ENCODE measurements at regions not wholly inside any gene's neighbourhood (a gene's known extent, or its start where the extent isn't known, plus 50 kb on each side); places are given as distances from the start of the nearest gene placed in this dataset.

DNA sequence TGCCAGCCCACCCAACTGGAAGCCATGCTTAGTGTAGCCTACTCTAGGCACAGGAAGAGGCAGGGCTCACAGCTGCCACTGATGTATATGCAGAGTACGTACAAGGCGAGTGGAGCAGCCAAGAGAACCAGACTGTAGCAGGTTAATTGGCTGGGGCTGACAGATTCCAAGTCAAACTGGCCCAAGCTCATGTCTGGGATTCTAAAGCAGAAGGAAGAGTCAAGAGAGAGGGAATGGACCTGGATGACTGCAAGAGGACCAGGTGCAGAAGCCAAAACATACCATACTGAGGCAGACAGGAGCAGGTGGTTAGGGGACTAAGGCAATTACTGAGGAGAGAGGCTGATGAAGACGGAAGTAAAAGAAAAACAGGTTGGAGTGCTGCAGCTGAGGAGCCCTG is 51.3 kb upstream of the LRRN2 start:
- Histone ChIP-seq H3K9me3 (ENCODE audit: control insufficient read depth, low read length) (peaks cover 25% of the 10 kb centered on the region), H3K4me3 (ENCODE audit: low read length) (no peak overlapping the region), H3K9ac (ENCODE audit: low read length) (no peak overlapping the region), H3K27me3 (replicated peaks; ENCODE audit: control insufficient read depth, insufficient read depth, low read length) (peaks cover 61% of the 10 kb centered on the region), H3K4me1 (ENCODE audit: control insufficient read depth, insufficient read depth, low read length) (no peaks in the 10 kb centered on the region), H3K36me3 (ENCODE audit: control insufficient read depth, insufficient read depth, low read length, severe bottlenecking) (no peaks in the 10 kb centered on the region)
- no peak for DNase-seq (ENCODE audit: low read depth)

DNA sequence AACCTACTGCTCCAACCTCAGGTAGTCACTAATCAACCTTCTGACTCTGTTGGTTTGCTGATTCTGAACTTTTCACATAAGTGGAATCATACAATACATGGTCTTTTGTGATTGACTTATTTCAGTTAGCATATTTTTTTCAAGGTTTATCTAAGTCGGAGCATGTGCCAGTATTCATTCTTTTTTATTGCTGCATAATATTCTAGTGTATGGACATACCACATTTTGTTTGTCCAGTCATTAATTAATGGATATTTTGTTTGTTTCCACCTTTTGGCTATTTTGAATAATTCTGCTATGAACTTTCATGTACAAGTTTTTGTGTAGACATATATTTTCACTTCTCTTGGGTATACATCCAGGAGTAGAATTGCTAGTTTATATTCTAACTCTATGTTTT is 53.0 kb upstream of the LRRN2 start:
- Histone ChIP-seq H3K27me3 (replicated peaks; ENCODE audit: control insufficient read depth, insufficient read depth, low read length) (peaks cover 62% of the 10 kb centered on the region), H3K4me1 (ENCODE audit: control insufficient read depth, insufficient read depth, low read length) (no peaks in the 10 kb centered on the region), H3K9ac (ENCODE audit: low read length) (no peak overlapping the region), H3K9me3 (ENCODE audit: control insufficient read depth, low read length) (peaks cover 25% of the 10 kb centered on the region), H3K4me3 (ENCODE audit: low read length) (no peak overlapping the region), H3K36me3 (ENCODE audit: control insufficient read depth, insufficient read depth, low read length, severe bottlenecking) (no peaks in the 10 kb centered on the region)
- no peak for DNase-seq (ENCODE audit: low read depth)

DNA sequence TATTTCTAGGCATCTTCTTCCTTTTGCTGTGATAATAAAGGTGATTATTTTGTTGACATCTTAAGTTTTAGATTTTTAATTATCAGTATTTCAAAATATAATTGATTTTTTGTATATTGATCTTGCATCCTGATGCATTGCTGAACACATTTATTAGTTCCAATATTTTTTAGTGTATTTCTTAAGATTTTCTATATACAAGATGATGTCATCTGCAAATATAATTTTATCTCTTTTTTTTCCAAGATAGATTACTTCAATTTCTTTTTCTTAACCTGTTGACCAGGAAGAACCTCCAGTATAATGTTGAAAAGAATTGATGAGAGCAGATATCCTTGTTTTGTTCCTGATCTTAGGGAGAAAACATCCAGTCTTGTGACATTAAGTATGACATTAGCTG is 54.8 kb upstream of the LRRN2 start:
- no peaks in the 10 kb centered on the region for H3K36me3 ChIP-seq (ENCODE audit: control insufficient read depth, insufficient read depth, low read length, severe bottlenecking)
- H3K4me1 ChIP-seq (ENCODE audit: control insufficient read depth, insufficient read depth, low read length), result no peaks in the 10 kb centered on the region
- no peak for DNase-seq (ENCODE audit: low read depth)
- H3K27me3 ChIP-seq (replicated peaks; ENCODE audit: control insufficient read depth, insufficient read depth, low read length), result peaks cover 61% of the 10 kb centered on the region
- H3K9me3 ChIP-seq (ENCODE audit: control insufficient read depth, low read length), result peaks cover 25% of the 10 kb centered on the region
- H3K9ac ChIP-seq (ENCODE audit: low read length), result no peak overlapping the region
- no peak overlapping the region for H3K4me3 ChIP-seq (ENCODE audit: low read length)

DNA sequence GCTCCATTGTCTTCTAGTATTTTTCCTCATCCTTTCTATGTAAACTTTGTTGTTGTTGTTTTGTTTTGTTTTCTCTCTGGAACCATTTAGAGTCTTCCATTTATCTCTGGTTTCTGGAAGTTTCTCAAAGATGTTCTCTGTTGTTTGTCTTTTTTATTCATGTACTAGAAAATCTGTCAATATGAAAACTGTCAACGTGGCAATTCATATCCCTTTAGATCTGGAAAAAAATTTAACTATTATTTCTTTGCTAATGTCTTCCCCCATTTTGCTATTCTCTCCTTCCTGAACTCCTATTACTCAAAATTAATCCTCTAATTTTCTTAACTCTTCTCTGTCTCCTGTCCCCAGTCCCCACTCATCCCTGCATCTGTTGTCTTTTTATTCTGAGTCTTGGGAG is 55.9 kb upstream of the LRRN2 start:
- Histone ChIP-seq H3K4me1 (ENCODE audit: control insufficient read depth, insufficient read depth, low read length) (no peaks in the 10 kb centered on the region), H3K4me3 (ENCODE audit: low read length) (no peak overlapping the region), H3K9me3 (ENCODE audit: control insufficient read depth, low read length) (peaks cover 25% of the 10 kb centered on the region), H3K9ac (ENCODE audit: low read length) (no peak overlapping the region), H3K36me3 (ENCODE audit: control insufficient read depth, insufficient read depth, low read length, severe bottlenecking) (no peaks in the 10 kb centered on the region), H3K27me3 (replicated peaks; ENCODE audit: control insufficient read depth, insufficient read depth, low read length) (peaks cover 52% of the 10 kb centered on the region)
- no peak for DNase-seq (ENCODE audit: low read depth)

DNA sequence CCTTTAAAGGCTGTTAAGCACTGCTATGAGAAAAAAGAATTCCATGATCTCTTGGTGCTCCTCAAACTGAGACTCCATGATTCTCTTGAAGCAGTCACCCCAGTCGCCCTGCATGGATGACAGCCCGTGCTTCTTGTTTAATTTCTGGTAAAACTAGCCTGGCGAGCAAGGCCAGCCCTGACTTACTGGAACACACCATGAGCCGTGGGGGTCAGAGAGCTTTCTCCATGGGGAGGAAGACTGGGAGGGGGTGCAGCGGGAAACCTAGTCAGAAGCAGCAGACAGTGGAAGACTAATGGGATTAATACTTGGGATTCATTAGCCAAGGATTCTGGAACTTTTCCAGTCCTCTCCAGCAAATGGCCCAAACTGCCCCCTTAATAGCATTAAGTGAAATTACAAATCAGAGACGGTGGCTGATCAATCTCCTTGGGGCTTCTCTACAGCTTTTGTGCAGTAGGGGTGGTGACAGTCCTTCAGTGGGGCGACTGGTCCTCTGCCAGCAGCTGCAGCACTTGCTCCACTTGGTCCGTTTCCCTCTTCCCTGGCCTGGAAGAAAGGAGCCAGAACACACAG is 57.2 kb upstream of the LRRN2 start:
- H3K4me1 ChIP-seq (ENCODE audit: control insufficient read depth, insufficient read depth, low read length), result no peaks in the 10 kb centered on the region
- peaks cover 51% of the 10 kb centered on the region for H3K27me3 ChIP-seq (replicated peaks; ENCODE audit: control insufficient read depth, insufficient read depth, low read length)
- no peak for DNase-seq (ENCODE audit: low read depth)
- H3K9ac ChIP-seq (ENCODE audit: low read length), result no peak overlapping the region
- no peak overlapping the region for H3K4me3 ChIP-seq (ENCODE audit: low read length)
- H3K36me3 ChIP-seq (ENCODE audit: control insufficient read depth, insufficient read depth, low read length, severe bottlenecking), result no peaks in the 10 kb centered on the region
- peaks cover 21% of the 10 kb centered on the region for H3K9me3 ChIP-seq (ENCODE audit: control insufficient read depth, low read length)

DNA sequence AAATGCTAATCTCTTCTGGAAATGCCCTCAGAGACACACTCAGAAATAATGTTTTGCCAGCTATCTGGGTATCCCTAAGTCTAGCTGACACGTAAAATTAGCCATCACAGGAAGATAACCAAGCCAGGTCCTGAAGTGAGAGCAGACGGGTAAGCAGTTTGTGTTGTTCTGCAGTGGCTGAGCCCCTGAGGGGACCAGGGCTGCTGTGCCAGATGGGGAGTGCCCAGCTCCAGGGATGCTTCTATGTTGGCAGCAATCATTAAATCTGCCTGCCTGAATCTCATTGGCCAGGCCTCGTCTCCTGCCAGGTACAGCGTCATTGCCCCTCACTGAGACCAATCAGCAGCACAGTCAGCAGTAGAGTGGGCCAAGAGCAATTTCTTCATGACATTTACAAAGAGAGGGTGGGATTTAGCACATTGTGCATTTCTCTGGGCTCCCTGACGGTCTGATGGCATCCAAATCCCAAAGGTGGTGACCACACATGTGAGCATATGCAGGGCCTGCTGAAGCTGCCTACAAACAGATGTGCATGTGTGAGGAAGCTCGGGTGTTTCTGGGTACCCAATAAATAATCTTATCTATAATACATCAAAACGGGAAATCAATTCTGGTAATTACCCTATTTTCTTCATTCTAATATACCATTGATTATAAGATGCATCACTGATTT is 58.7 kb upstream of the LRRN2 start:
- peaks cover 54% of the 10 kb centered on the region for H3K27me3 ChIP-seq (replicated peaks; ENCODE audit: control insufficient read depth, insufficient read depth, low read length)
- H3K4me3 ChIP-seq (ENCODE audit: low read length), result no peak overlapping the region
- peaks cover 7% of the 10 kb centered on the region for H3K9me3 ChIP-seq (ENCODE audit: control insufficient read depth, low read length)
- no peak overlapping the region for H3K9ac ChIP-seq (ENCODE audit: low read length)
- H3K36me3 ChIP-seq (ENCODE audit: control insufficient read depth, insufficient read depth, low read length, severe bottlenecking), result no peaks in the 10 kb centered on the region
- H3K4me1 ChIP-seq (ENCODE audit: control insufficient read depth, insufficient read depth, low read length), result no peaks in the 10 kb centered on the region
- DNase-seq (ENCODE audit: low read depth), result no peak

DNA sequence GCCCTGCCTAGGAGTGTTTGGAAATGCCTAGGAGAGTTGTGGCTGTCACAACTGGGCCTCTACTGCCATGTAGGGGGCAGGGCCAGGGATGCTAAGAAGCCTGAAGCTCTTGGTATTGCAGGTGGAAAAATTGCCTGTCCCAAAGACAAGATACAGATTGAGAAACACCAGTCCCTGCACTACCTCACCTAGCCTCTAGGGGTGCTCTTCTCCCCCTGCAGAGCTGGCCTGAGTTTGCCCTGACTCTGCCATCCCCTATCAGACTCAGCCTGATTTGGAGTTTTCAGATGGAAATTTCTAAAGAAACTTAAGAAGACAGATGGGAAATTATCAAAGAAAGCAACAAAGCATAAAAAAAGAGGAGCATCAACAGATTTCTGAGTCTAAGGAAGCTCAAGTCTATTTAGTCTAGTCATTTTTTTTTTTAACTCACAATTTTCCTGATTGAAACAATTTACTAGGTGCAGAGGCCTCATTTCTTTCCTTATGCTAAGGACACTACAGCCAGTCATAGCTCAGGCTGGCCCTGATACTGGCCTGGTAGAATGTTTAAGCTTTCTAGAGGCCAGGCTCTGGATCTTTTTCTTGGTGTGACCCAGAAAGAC is 61.4 kb upstream of the LRRN2 start:
- peaks cover 70% of the 10 kb centered on the region for H3K27me3 ChIP-seq (replicated peaks; ENCODE audit: control insufficient read depth, insufficient read depth, low read length)
- no peak overlapping the region for H3K9ac ChIP-seq (ENCODE audit: low read length)
- no peak overlapping the region for H3K4me3 ChIP-seq (ENCODE audit: low read length)
- no peaks in the 10 kb centered on the region for H3K4me1 ChIP-seq (ENCODE audit: control insufficient read depth, insufficient read depth, low read length)
- DNase-seq (ENCODE audit: low read depth), result peak; percentile 29
- no peaks in the 10 kb centered on the region for H3K36me3 ChIP-seq (ENCODE audit: control insufficient read depth, insufficient read depth, low read length, severe bottlenecking)
- H3K9me3 ChIP-seq (ENCODE audit: control insufficient read depth, low read length), result no peaks in the 10 kb centered on the region

DNA sequence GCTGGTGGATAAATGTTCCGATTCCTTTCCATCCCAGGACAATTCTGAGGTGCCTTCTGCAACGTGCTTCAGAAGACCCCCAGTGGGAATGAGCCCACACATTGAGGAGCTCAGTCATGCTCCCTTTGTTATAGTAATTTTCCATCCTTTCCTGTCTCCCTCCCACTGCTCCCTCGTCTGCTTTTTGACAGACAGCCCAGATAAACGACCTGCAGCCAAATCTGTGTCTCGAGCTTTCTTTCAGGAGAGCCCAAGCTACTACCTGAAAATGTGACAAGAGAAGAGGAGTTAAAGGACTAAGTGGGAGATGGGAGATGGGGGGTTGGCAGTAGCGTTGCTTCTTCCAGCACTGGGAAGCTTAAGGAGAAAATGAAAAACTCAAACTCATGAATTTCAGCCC is 65.9 kb upstream of the LRRN2 start:
- no peaks in the 10 kb centered on the region for H3K9me3 ChIP-seq (ENCODE audit: control insufficient read depth, low read length)
- H3K9ac ChIP-seq (ENCODE audit: low read length), result no peak overlapping the region
- H3K4me1 ChIP-seq (ENCODE audit: control insufficient read depth, insufficient read depth, low read length), result no peaks in the 10 kb centered on the region
- no peaks in the 10 kb centered on the region for H3K36me3 ChIP-seq (ENCODE audit: control insufficient read depth, insufficient read depth, low read length, severe bottlenecking)
- H3K4me3 ChIP-seq (ENCODE audit: low read length), result no peak overlapping the region
- H3K27me3 ChIP-seq (replicated peaks; ENCODE audit: control insufficient read depth, insufficient read depth, low read length), result peaks cover 67% of the 10 kb centered on the region
- no peak for DNase-seq (ENCODE audit: low read depth)

DNA sequence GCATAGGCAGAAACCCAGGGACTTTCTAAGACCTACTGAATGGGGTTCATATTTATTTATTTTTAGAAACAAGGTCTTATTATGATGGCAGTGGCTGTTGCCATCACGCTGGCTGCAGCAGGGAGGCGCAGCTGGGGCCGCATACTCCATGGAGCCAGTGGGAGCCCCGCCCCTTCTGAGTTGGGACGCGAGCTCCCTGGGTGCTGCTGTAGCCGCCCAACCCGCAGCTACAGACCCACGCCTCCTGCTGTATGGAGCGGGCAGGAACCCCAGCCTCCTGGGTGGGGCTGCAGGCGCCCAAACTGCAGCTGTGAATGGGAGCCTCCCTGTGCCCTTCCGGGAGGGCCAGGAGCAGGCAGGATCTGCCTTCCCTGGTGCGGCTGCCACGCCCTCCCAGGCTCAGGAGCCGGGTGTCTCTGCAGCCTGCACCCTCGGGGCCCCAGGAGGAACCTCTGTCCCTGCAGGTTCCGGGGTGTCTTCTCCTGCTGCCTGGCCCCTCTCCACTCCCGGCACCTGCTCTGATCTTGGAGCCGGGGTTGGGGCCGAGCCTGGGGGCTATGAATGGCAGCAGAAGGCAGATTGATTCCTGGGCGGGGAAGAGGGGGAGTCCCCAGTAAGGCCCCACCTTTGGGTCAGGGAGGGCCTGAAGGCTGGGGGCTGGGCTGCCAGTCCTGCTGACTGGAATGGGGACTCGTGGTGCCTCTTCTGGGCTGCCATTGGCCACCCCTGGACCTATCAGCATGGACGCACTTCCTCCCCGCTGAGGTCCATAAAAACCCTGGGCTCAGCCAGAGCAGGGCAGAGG is 66.5 kb upstream of the LRRN2 start:
- Histone ChIP-seq H3K9me3 (ENCODE audit: control insufficient read depth, low read length) (no peaks in the 10 kb centered on the region), H3K4me3 (ENCODE audit: low read length) (no peak overlapping the region), H3K9ac (ENCODE audit: low read length) (no peak overlapping the region), H3K4me1 (ENCODE audit: control insufficient read depth, insufficient read depth, low read length) (no peaks in the 10 kb centered on the region), H3K27me3 (replicated peaks; ENCODE audit: control insufficient read depth, insufficient read depth, low read length) (peaks cover 70% of the 10 kb centered on the region), H3K36me3 (ENCODE audit: control insufficient read depth, insufficient read depth, low read length, severe bottlenecking) (no peaks in the 10 kb centered on the region)
- no peak for DNase-seq (ENCODE audit: low read depth)

DNA sequence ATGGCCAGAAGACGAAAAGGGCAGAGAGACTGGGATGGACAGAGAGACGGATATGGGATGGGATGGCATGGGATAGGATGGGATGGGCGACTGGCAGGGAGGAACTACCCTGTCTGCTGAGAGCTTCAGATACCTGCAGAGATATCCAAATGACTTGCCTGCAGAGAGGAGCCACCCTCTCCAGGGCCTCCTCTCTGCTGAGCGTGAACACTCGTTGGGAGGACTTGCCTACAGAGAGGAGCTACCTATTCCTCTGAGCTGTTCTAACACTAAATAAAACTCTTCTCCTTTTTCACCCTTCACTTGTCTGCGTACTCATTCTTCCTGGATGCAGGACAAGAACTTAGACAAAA is 67.1 kb upstream of the LRRN2 start:
- no peaks in the 10 kb centered on the region for H3K4me1 ChIP-seq (ENCODE audit: control insufficient read depth, insufficient read depth, low read length)
- DNase-seq (ENCODE audit: low read depth), result no peak
- H3K9ac ChIP-seq (ENCODE audit: low read length), result no peak overlapping the region
- H3K36me3 ChIP-seq (ENCODE audit: control insufficient read depth, insufficient read depth, low read length, severe bottlenecking), result no peaks in the 10 kb centered on the region
- H3K27me3 ChIP-seq (replicated peaks; ENCODE audit: control insufficient read depth, insufficient read depth, low read length), result peaks cover 67% of the 10 kb centered on the region
- no peak overlapping the region for H3K4me3 ChIP-seq (ENCODE audit: low read length)
- no peaks in the 10 kb centered on the region for H3K9me3 ChIP-seq (ENCODE audit: control insufficient read depth, low read length)

DNA sequence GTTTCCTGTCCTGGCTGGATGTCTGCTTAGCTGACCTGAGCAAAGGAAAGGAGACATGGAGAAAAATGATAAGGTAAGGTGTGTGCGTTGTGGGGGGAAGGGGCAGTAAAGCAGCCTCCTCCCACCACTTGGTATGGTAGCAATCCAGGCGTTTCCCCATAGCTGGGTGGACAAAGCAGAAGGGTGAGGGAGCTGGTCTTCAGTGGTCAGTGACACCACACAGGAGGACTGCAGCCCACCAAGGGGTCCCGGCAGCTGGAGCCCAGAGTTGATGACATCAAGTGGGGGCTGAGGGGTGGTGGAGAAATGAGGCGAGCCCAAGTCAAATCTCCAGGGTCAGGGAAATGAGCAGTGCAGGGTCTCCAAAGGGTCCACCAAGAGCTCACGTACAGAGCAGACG is 69.3 kb upstream of the LRRN2 start:
- H3K4me1 ChIP-seq (ENCODE audit: control insufficient read depth, insufficient read depth, low read length), result no peaks in the 10 kb centered on the region
- no peaks in the 10 kb centered on the region for H3K36me3 ChIP-seq (ENCODE audit: control insufficient read depth, insufficient read depth, low read length, severe bottlenecking)
- no peak overlapping the region for H3K9ac ChIP-seq (ENCODE audit: low read length)
- H3K4me3 ChIP-seq (ENCODE audit: low read length), result no peak overlapping the region
- DNase-seq (ENCODE audit: low read depth), result no peak
- H3K27me3 ChIP-seq (replicated peaks; ENCODE audit: control insufficient read depth, insufficient read depth, low read length), result peaks cover 67% of the 10 kb centered on the region
- no peaks in the 10 kb centered on the region for H3K9me3 ChIP-seq (ENCODE audit: control insufficient read depth, low read length)
